ENCODE measurements at regions not wholly inside any gene's neighbourhood (a gene's known extent, or its start where the extent isn't known, plus 50 kb on each side); places are given as distances from the start of the nearest gene placed in this dataset.

DNA sequence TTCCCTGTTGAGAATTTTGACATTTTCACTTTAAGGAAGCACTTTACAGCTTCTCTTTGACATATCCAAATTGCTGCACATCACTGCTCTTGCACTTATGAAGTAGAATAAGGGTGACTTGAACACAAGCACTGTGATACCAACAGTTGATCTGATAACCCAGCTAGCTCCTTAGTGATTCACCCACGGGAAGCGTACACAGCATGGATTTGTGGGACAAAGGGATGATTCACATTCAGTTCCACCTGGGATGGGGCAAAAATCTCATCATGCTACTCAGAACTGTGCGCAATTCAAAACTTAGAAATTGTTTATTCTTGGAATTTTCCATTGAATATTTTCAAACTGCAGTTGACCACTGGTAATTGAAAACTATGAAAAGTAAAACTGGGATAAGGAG lies 1565.5 kb upstream of the CDH9 start:
- TF ChIP-seq POLR2A (IDR thresholded peaks at IDR 0.05) (no peak), CTCF (IDR thresholded peaks at IDR 0.05) (no peak)

Data from ovary (tissue), 3 donors.